PFSK-1 (cell line): ENCODE measurements at regions not wholly inside any gene's neighbourhood (a gene's known extent, or its start where the extent isn't known, plus 50 kb on each side); places are given as distances from the start of the nearest gene placed in this dataset.

Experiments
- POLR2AphosphoS5 ChIP-seq: IDR thresholded peaks from 2 replicates; pipeline ENCODE4 v1.6.1; 2012; ENCODE audit warnings: low read depth, mild to moderate bottlenecking, control low read depth, low read length, moderate library complexity
- REST ChIP-seq, 2 experiments: IDR thresholded peaks; 2 replicates each; pipeline versions ENCODE4 v1.6.1 to v1.8.0; 2011 to 2012; ENCODE audit warnings: low read depth in 2 of 2, low read length in 2 of 2, control low read depth in 1 of 2, inconsistent platforms in 1 of 2, mild to moderate bottlenecking in 1 of 2, moderate library complexity in 1 of 2; ENCODE audit not compliant: insufficient read depth in 1 of 2
- SIN3A ChIP-seq: IDR thresholded peaks from 2 replicates; pipeline ENCODE4 v1.6.1; 2012; ENCODE audit warnings: mild to moderate bottlenecking, low read length, moderate library complexity, borderline replicate concordance; ENCODE audit not compliant: insufficient read depth
- TAF1 ChIP-seq: IDR thresholded peaks from 2 replicates; pipeline ENCODE4 v1.6.1; 2012; ENCODE audit warnings: low read length, control low read depth, borderline replicate concordance; ENCODE audit not compliant: insufficient read depth

- no peak for TF ChIP-seq POLR2AphosphoS5
- TF ChIP-seq TAF1, result no peak
- TF ChIP-seq REST (IDR thresholded peaks at IDR 0.05; ENCODE audit: insufficient read depth in 1 of 2, low read depth in 2 of 2, low read length in 2 of 2), result no peak
- no peak for TF ChIP-seq SIN3A
Observed at GRCh38 chr2:204255526-204255925, 289.7 kb upstream of the PARD3B start.
